Prostate gland (tissue), 2 donors: ENCODE measurements at regions not wholly inside any gene's neighbourhood (a gene's known extent, or its start where the extent isn't known, plus 50 kb on each side); places are given as distances from the start of the nearest gene placed in this dataset.

Experiments used
- DNase-seq: peaks from one replicate; pipeline ENCODE4 v3.0.0-alpha.2; 2019; ENCODE audit warnings: low spot score
- H3K27ac ChIP-seq, 2 donors: fragments of 200-600 bp; sonication (generic); 2 replicates each; pipeline ENCODE4 v1.5.1; 2017 to 2019
- H3K27me3 ChIP-seq: fragments of 200-600 bp; sonication (generic); replicated peaks from 2 replicates; pipeline ENCODE4 v1.5.1; 2019; ENCODE audit not compliant: insufficient read depth
- H3K36me3 ChIP-seq, 2 donors: fragments of 200-600 bp; sonication (generic); 1 replicate in 1 of 2; 2 replicates in 1 of 2; pipeline versions ENCODE4 v1.5.1 to v1.8.1; 2017 to 2019
- H3K4me1 ChIP-seq: fragments of 200-600 bp; sonication (generic); replicated peaks from 2 replicates; pipeline ENCODE4 v1.5.1; 2019
- H3K4me3 ChIP-seq, 2 donors: fragments of 200-600 bp; sonication (generic); 2 replicates each; pipeline ENCODE4 v1.5.1; 2017 to 2019
- H3K9me3 ChIP-seq: fragments of 200-600 bp; sonication (generic); 2 replicates; pipeline ENCODE4 v1.5.1; 2017
- POLR2A ChIP-seq: fragments of 450-650 bp; IDR thresholded peaks from one replicate; pipeline ENCODE4 v1.6.1; 2016; ENCODE audit warnings: antibody characterized with exemption, mild to moderate bottlenecking
- POLR2AphosphoS5 ChIP-seq: sonication (generic); formaldehyde crosslinking; IDR thresholded peaks from one replicate; pipeline ENCODE4 v1.6.1; 2017; ENCODE audit warnings: antibody characterized with exemption
- WGBS: methylation state at CpG from one replicate; pipeline ENCODE4 v1.1.5; 2018; 5-methylcytosine and 5-hydroxymethylcytosine counted together
- intact Hi-C: fragments of 100-400 bp; cut with DNase I; formaldehyde crosslinking; loops from one replicate; pipeline ENCODE4 v1.14.2; 2022
- TF ChIP-seq, protein P1 (sequence below), 4 experiments: fragments of 200-600 bp in 2 of 4; fragments of 450-650 bp in 2 of 4; sonication (generic) in 2 of 4; IDR thresholded peaks; 1 replicate in 3 of 4; 2 replicates in 1 of 4; pipeline ENCODE4 v1.5.1; 2016 to 2019; ENCODE audit warnings: antibody characterized with exemption in 4 of 4, mild to moderate bottlenecking in 2 of 4, moderate library complexity in 2 of 4

DNA sequence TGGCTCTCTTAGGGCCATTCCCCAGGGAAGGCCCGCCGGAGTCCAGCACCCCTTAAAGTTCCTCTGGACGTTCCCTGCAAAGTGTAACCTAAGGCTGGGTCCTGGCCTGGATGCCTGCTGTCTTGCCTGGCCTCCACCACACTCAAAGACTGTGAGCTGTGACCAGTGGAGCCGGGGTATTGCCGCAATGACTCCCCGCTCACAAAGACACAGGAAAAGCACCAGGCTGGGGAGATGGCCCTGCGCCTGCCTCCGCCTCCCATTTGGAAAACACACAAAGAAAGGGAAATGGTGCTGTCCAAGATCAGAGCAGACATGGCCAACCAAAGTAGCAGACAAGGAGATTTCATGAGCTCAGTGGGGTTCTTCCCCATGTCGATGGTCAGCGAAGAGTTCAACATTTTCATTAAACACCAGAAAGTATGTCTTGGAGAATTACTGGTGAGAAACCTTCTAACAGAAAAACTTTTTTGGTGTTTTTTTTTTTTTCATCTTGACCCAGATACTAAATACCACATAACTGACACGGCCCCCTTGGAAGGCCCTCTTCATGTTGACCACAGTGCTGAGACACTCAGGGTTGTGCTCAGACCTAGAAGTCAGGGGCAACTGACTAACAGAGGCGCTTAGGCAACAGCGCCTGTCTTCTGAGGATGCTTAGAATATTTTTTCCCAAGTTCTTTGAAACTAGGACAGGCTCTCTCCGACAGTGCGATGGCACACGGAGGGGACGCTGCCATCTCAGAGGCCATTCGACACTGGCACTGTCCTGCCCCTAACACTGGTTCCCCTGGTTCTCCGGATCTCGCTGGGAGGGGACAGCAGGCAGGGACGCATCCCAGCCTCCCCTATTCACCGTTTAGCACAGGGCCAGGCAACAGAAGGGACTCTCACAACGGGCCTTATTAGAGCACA lies 226.4 kb upstream of the ID2 start:
- Histone ChIP-seq H3K36me3 (no peaks in the 10 kb centered on the region), H3K4me3 (no peak overlapping the region), H3K9me3 (no peaks in the 10 kb centered on the region), H3K27me3 (no peaks in the 10 kb centered on the region), H3K4me1 (no peaks in the 10 kb centered on the region), H3K27ac (no peak overlapping the region)
- no peak for TF ChIP-seq POLR2A
- TF ChIP-seq, protein P1, sequence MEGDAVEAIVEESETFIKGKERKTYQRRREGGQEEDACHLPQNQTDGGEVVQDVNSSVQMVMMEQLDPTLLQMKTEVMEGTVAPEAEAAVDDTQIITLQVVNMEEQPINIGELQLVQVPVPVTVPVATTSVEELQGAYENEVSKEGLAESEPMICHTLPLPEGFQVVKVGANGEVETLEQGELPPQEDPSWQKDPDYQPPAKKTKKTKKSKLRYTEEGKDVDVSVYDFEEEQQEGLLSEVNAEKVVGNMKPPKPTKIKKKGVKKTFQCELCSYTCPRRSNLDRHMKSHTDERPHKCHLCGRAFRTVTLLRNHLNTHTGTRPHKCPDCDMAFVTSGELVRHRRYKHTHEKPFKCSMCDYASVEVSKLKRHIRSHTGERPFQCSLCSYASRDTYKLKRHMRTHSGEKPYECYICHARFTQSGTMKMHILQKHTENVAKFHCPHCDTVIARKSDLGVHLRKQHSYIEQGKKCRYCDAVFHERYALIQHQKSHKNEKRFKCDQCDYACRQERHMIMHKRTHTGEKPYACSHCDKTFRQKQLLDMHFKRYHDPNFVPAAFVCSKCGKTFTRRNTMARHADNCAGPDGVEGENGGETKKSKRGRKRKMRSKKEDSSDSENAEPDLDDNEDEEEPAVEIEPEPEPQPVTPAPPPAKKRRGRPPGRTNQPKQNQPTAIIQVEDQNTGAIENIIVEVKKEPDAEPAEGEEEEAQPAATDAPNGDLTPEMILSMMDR (IDR thresholded peaks at IDR 0.05) = no peak
- no peak for TF ChIP-seq POLR2AphosphoS5
- 88% methylated on average over 23 of the region's 23 CpGs for WGBS
- no peak for DNase-seq
- intact Hi-C loops = no loop called here

GRCh38 chr2:8456151-8457091 lies 225.4 kb upstream of the ID2 start:
- TF ChIP-seq POLR2AphosphoS5 (no peak), POLR2A (no peak)
- TF ChIP-seq, protein P1 (IDR thresholded peaks at IDR 0.05) = no peak
- 84% methylated on average over 41 of the region's 41 CpGs for WGBS
- Histone ChIP-seq H3K4me3 (no peak overlapping the region), H3K4me1 (no peaks in the 10 kb centered on the region), H3K27ac (no peak overlapping the region), H3K36me3 (no peaks in the 10 kb centered on the region), H3K27me3 (no peaks in the 10 kb centered on the region), H3K9me3 (no peaks in the 10 kb centered on the region)
- no peak for DNase-seq
- intact Hi-C loops = no loop called here

GRCh38 chr2:8457092-8457481 lies 224.8 kb upstream of the ID2 start:
- 27% methylated on average over 41 of the region's 41 CpGs for WGBS

DNA sequence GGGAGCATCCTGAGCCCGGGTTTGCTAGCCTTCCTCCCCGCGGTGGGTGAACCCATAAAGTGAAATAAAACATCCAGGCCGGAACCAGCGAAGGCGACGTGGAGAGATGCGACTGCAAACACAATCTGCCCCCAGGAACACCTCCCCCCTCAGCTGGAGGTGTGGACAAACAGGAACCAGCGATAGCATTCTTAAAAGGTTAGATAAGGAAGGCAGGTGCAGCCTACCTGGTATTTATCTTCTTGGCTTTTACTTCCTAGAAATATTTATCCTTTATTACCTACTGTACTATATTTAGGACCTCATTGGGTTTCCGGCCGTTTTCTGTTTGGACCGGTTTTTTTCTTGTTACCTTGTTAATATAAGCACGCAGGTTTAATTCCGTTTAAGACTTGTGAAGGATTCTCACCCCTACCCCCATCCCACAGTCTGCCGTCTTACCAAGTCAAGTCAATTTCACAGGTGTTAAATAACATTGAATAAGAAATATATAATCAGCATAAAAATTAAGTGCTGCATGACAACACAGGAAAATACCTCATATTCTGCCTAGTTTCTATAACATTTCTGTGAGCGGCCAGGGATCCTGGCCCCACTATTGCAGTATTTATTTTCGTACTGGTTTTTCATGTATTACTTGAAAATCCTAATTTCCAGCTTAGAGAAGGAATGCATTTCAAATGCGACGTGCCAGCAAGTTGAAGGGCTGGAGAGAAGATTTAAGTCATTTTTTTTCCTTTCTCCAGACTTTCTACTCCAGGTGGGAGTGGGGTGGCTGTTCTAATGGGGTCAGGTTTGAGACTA lies 224.0 kb upstream of the ID2 start:
- no peak for DNase-seq
- intact Hi-C loops = no loop called here
- TF ChIP-seq POLR2A (no peak), POLR2AphosphoS5 (no peak)
- TF ChIP-seq, protein P1 (IDR thresholded peaks at IDR 0.05) = no peak

More at GRCh38 chr2:8457092-8457481, 224.8 kb upstream of the ID2 start:
- H3K36me3 ChIP-seq = no peaks in the 10 kb centered on the region
- H3K27me3 ChIP-seq = no peaks in the 10 kb centered on the region
- TF ChIP-seq POLR2AphosphoS5 (no peak), POLR2A (no peak)
- TF ChIP-seq, protein P1 (IDR thresholded peaks at IDR 0.05) = no peak
- no peaks in the 10 kb centered on the region for H3K4me1 ChIP-seq
- no peak overlapping the region for H3K4me3 ChIP-seq
- no peaks in the 10 kb centered on the region for H3K9me3 ChIP-seq
- no peak for DNase-seq
- H3K27ac ChIP-seq = no peak overlapping the region
- intact Hi-C loops = no loop called here

More for the DNA sequence above, 224.0 kb upstream of the ID2 start:
- Histone ChIP-seq H3K9me3 (no peaks in the 10 kb centered on the region), H3K36me3 (no peaks in the 10 kb centered on the region), H3K27ac (no peak overlapping the region), H3K4me1 (no peaks in the 10 kb centered on the region), H3K4me3 (no peak overlapping the region), H3K27me3 (no peaks in the 10 kb centered on the region)
- WGBS = 42% methylated on average over 19 of the region's 19 CpGs
